Putamen (tissue), 1 donor: ENCODE measurements at regions not wholly inside any gene's neighbourhood (a gene's known extent, or its start where the extent isn't known, plus 50 kb on each side); places are given as distances from the start of the nearest gene placed in this dataset.
A peak's percentile ranks its signal among the peaks of the same experiment; 100 is the strongest.

Experiments
- DNase-seq: peaks from one replicate; pipeline ENCODE4 v3.0.0-alpha.2; 2016; ENCODE audit warnings: low spot score

GRCh38 chr3:194265996-194266964, 84.8 kb downstream of the CPN2 start:
- DNase-seq, result no peak

- DNase-seq, result no peak
Observed at GRCh38 chr3:194267744-194268653, 83.1 kb downstream of the CPN2 start.

GRCh38 chr3:194268654-194269512, 82.2 kb downstream of the CPN2 start:
- no peak for DNase-seq

- DNase-seq, result peak; percentile 24
Observed at GRCh38 chr3:194269610-194270145, 81.5 kb downstream of the CPN2 start.

- DNase-seq, result peak; percentile 97
Observed at GRCh38 chr3:194270627-194271459, 80.3 kb downstream of the CPN2 start.

- no peak for DNase-seq
Observed at GRCh38 chr3:194271460-194272035, 79.6 kb downstream of the CPN2 start.

GRCh38 chr3:194272221-194272620, 78.9 kb downstream of the CPN2 start:
- no peak for DNase-seq

GRCh38 chr3:194272861-194273742, 78.0 kb downstream of the CPN2 start:
- no peak for DNase-seq

GRCh38 chr3:194273743-194274310, 77.3 kb downstream of the CPN2 start:
- DNase-seq, result no peak

GRCh38 chr3:194274424-194275085, 76.6 kb downstream of the CPN2 start:
- no peak for DNase-seq

GRCh38 chr3:194275291-194275690, 75.8 kb downstream of the CPN2 start:
- no peak for DNase-seq

- DNase-seq, result no peak
Observed at GRCh38 chr3:194275721-194276120, 75.4 kb downstream of the CPN2 start.

GRCh38 chr3:194276768-194277103, 74.4 kb downstream of the CPN2 start:
- no peak for DNase-seq

GRCh38 chr3:194277104-194277785, 73.9 kb downstream of the CPN2 start:
- no peak for DNase-seq

- no peak for DNase-seq
Observed at GRCh38 chr3:194277786-194278130, 73.4 kb downstream of the CPN2 start.

GRCh38 chr3:194278186-194278845, 72.8 kb downstream of the CPN2 start:
- DNase-seq, result no peak

GRCh38 chr3:194279101-194279500, 72.0 kb downstream of the CPN2 start:
- DNase-seq, result no peak
